WTC11 (cell line): ENCODE measurements at regions not wholly inside any gene's neighbourhood (a gene's known extent, or its start where the extent isn't known, plus 50 kb on each side); places are given as distances from the start of the nearest gene placed in this dataset.

ENCODE experiments used
- ATAC-seq: fragments of 200-7000 bp; cut with Tn5 transposase; 2 replicates; pipeline ENCODE4 v1.10.0; 2021; ENCODE audit warnings: mild to moderate bottlenecking, moderate library complexity
- CTCF ChIA-PET: fragments of 300-600 bp; sonication (Branson Sonifier 250); formaldehyde crosslinking; loops from one replicate; lab custom pipeline; 2021; ENCODE audit warnings: antibody characterized with exemption; lab: Charles Lee
- POLR2A ChIA-PET: fragments of 350-600 bp; sonication (Branson Sonifier 250); formaldehyde crosslinking; loops from one replicate; lab custom pipeline; 2021; ENCODE audit warnings: antibody characterized with exemption; lab: Charles Lee
- DNase-seq: peaks from one replicate; pipeline ENCODE4 v3.0.0; 2021; ENCODE audit warnings: low spot score
- H3K27ac Mint-ChIP-seq: 2 replicates; pipeline ENCODE4 v1.8.0; 2021; ENCODE audit warnings: mixed read lengths
- H3K27me3 Mint-ChIP-seq: 2 replicates; pipeline ENCODE4 v1.8.0; 2021; ENCODE audit warnings: low read depth, mild to moderate bottlenecking, moderate library complexity, mixed read lengths
- H3K36me3 Mint-ChIP-seq: 2 replicates; pipeline ENCODE4 v1.8.0; 2021; ENCODE audit warnings: mixed read lengths
- H3K4me1 Mint-ChIP-seq: 2 replicates; pipeline ENCODE4 v1.8.0; 2022; ENCODE audit warnings: mixed read lengths
- H3K4me3 Mint-ChIP-seq: 2 replicates; pipeline ENCODE4 v1.8.0; 2021; ENCODE audit warnings: mild to moderate bottlenecking, moderate library complexity, mixed read lengths
- H3K9me3 Mint-ChIP-seq: 2 replicates; pipeline ENCODE4 v1.8.0; 2021; ENCODE audit warnings: mixed read lengths
- AFF4 ChIP-seq: sonication (generic); formaldehyde crosslinking; IDR thresholded peaks from 2 replicates; pipeline ENCODE4 v1.8.1; 2023; ENCODE audit warnings: mild to moderate bottlenecking, missing genetic modification reagents, borderline replicate concordance
- ATF6 ChIP-seq: sonication (generic); formaldehyde crosslinking; IDR thresholded peaks from 2 replicates; pipeline ENCODE4 v1.8.1; 2023; ENCODE audit warnings: mild to moderate bottlenecking, missing genetic modification reagents
- CREB1 ChIP-seq: sonication (generic); formaldehyde crosslinking; IDR thresholded peaks from 2 replicates; pipeline ENCODE4 v1.8.0; 2023; ENCODE audit warnings: mild to moderate bottlenecking, missing genetic modification reagents
- HMGXB4 ChIP-seq: sonication (generic); formaldehyde crosslinking; IDR thresholded peaks from 2 replicates; pipeline ENCODE4 v1.8.1; 2023; ENCODE audit warnings: mild to moderate bottlenecking, moderate library complexity, missing genetic modification reagents
- NFATC4 ChIP-seq: fragments of 250-450 bp; sonication (Bioruptor Pico); IDR thresholded peaks from 2 replicates; pipeline ENCODE4 v1.9.0; 2021; ENCODE audit warnings: mild to moderate bottlenecking
- NR3C1 ChIP-seq: sonication (generic); formaldehyde crosslinking; conservative IDR thresholded peaks from 2 replicates; pipeline ENCODE4 v1.8.1; 2023; ENCODE audit warnings: low read depth, mild to moderate bottlenecking, missing genetic modification reagents
- OVOL2 ChIP-seq: fragments of 250-450 bp; sonication (Bioruptor Pico); IDR thresholded peaks from 2 replicates; pipeline ENCODE4 v1.9.0; 2021; ENCODE audit warnings: mild to moderate bottlenecking, borderline replicate concordance
- PRRX2 ChIP-seq: fragments of 250-450 bp; sonication (Bioruptor Pico); IDR thresholded peaks from 2 replicates; pipeline ENCODE4 v1.8.0; 2021; ENCODE audit warnings: mild to moderate bottlenecking
- SMAD3 ChIP-seq: sonication (generic); formaldehyde crosslinking; IDR thresholded peaks from 2 replicates; pipeline ENCODE4 v1.8.0; 2022; ENCODE audit warnings: missing genetic modification reagents, mild to moderate bottlenecking, borderline replicate concordance
- TEAD1 ChIP-seq: sonication (generic); formaldehyde crosslinking; IDR thresholded peaks from 2 replicates; pipeline ENCODE4 v1.8.0; 2022; ENCODE audit warnings: mild to moderate bottlenecking, missing genetic modification reagents
- TEAD4 ChIP-seq: sonication (generic); formaldehyde crosslinking; IDR thresholded peaks from 2 replicates; pipeline ENCODE4 v1.8.0; 2022; ENCODE audit warnings: mild to moderate bottlenecking, missing genetic modification reagents
- USF2 ChIP-seq: sonication (generic); formaldehyde crosslinking; IDR thresholded peaks from 2 replicates; pipeline ENCODE4 v1.8.1; 2023; ENCODE audit warnings: mild to moderate bottlenecking, missing genetic modification reagents, moderate library complexity
- ZBTB21 ChIP-seq: sonication (generic); formaldehyde crosslinking; IDR thresholded peaks from 2 replicates; pipeline ENCODE4 v1.8.1; 2023; ENCODE audit warnings: mild to moderate bottlenecking, missing genetic modification reagents, borderline replicate concordance
- ZNF396 ChIP-seq: fragments of 250-450 bp; sonication (Bioruptor Pico); IDR thresholded peaks from 2 replicates; pipeline ENCODE4 v1.8.0; 2021; ENCODE audit warnings: mild to moderate bottlenecking, moderate library complexity, borderline replicate concordance
- TF ChIP-seq, protein P1 (sequence below): sonication (generic); formaldehyde crosslinking; IDR thresholded peaks from 2 replicates; pipeline ENCODE4 v1.8.0; 2023; ENCODE audit warnings: missing genetic modification reagents
- TF ChIP-seq, protein P2 (sequence below): sonication (generic); formaldehyde crosslinking; IDR thresholded peaks from 2 replicates; pipeline ENCODE4 v1.8.0; 2022; ENCODE audit warnings: missing genetic modification reagents

DNA sequence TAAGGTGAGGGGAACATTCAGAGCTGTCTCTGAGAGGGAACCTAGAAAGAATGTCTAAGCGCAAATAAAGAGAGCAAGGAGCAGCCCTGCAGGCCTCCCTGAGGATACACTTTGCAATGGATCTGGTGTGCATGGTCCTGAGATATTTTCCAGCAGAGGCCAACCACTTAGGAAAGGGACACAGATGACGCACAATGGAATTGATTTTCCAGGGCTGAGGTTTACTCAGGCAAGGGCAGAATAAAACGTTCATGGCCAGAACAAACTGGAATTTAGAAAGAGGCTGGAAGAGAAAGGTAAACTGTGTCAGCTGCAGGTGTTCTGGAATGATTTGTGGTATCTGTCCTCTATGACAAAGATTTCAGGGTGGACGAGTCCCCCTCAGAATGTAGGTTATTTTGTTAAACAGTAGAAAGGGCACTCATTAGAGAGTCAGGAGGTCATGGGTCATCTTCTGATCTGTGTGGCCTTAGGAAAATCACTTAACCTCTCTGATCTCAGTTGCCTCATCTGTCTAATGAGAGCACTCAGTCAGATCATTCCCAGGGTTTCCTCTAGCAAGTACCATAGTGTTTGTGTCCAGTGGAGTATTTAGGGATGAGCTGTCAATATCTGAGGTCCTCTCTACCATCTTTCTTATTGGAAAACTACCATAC is 61.8 kb upstream of the PGBD5 start:
- POLR2A ChIA-PET: no interaction called here
- no peaks in the 10 kb centered on the region for H3K9me3 Mint-ChIP-seq
- CTCF ChIA-PET: no interaction called here

GRCh38 chr1:230476622-230477003 is 50.5 kb upstream of the PGBD5 start:
- ChIA-PET CTCF (interaction anchor here (0.6 to 1.4 kb wide), 5 partner anchors 42 to 165 kb away, joined by 3 to 5 read pairs (median 4); partner anchors contain the start of gene COG2), POLR2A (no interaction called here)
- H3K36me3 Mint-ChIP-seq: no peaks in the 10 kb centered on the region
- peaks cover 9% of the 10 kb centered on the region for H3K4me1 Mint-ChIP-seq
- H3K27me3 Mint-ChIP-seq: peaks cover 4% of the 10 kb centered on the region; the same call in 1 of the 2 replicates
- no peak overlapping the region for H3K27ac Mint-ChIP-seq
- H3K4me3 Mint-ChIP-seq: no peak overlapping the region
- ATAC-seq (peak; percentile 28; the same call in 1 of the 2 replicates), DNase-seq (no peak)
- H3K9me3 Mint-ChIP-seq: peaks cover 7% of the 10 kb centered on the region
- TF ChIP-seq PRRX2 (CRISPR knock-in tag) (no peak), NFATC4 (CRISPR knock-in tag) (no peak), CREB1 (CRISPR knock-in tag) (no peak), USF2 (CRISPR knock-in tag) (no peak), SMAD3 (CRISPR knock-in tag) (no peak), OVOL2 (no peak)
- TF ChIP-seq, protein P1, sequence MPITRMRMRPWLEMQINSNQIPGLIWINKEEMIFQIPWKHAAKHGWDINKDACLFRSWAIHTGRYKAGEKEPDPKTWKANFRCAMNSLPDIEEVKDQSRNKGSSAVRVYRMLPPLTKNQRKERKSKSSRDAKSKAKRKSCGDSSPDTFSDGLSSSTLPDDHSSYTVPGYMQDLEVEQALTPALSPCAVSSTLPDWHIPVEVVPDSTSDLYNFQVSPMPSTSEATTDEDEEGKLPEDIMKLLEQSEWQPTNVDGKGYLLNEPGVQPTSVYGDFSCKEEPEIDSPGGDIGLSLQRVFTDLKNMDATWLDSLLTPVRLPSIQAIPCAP: no peak
- TF ChIP-seq, protein P2, sequence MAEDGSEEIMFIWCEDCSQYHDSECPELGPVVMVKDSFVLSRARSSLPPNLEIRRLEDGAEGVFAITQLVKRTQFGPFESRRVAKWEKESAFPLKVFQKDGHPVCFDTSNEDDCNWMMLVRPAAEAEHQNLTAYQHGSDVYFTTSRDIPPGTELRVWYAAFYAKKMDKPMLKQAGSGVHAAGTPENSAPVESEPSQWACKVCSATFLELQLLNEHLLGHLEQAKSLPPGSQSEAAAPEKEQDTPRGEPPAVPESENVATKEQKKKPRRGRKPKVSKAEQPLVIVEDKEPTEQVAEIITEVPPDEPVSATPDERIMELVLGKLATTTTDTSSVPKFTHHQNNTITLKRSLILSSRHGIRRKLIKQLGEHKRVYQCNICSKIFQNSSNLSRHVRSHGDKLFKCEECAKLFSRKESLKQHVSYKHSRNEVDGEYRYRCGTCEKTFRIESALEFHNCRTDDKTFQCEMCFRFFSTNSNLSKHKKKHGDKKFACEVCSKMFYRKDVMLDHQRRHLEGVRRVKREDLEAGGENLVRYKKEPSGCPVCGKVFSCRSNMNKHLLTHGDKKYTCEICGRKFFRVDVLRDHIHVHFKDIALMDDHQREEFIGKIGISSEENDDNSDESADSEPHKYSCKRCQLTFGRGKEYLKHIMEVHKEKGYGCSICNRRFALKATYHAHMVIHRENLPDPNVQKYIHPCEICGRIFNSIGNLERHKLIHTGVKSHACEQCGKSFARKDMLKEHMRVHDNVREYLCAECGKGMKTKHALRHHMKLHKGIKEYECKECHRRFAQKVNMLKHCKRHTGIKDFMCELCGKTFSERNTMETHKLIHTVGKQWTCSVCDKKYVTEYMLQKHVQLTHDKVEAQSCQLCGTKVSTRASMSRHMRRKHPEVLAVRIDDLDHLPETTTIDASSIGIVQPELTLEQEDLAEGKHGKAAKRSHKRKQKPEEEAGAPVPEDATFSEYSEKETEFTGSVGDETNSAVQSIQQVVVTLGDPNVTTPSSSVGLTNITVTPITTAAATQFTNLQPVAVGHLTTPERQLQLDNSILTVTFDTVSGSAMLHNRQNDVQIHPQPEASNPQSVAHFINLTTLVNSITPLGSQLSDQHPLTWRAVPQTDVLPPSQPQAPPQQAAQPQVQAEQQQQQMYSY (CRISPR knock-in tag): no peak

More for the DNA sequence above, 61.8 kb upstream of the PGBD5 start:
- DNase-seq: no peak
- H3K4me3 Mint-ChIP-seq: no peak overlapping the region
- TF ChIP-seq TEAD1 (CRISPR knock-in tag) (no peak), NR3C1 (CRISPR knock-in tag) (no peak), ATF6 (CRISPR knock-in tag) (no peak), ZNF396 (no peak), HMGXB4 (CRISPR knock-in tag) (no peak), TEAD4 (CRISPR knock-in tag) (no peak), AFF4 (no peak), ZBTB21 (CRISPR knock-in tag) (no peak)
- no peaks in the 10 kb centered on the region for H3K4me1 Mint-ChIP-seq
- H3K27ac Mint-ChIP-seq: no peak overlapping the region
- H3K27me3 Mint-ChIP-seq: no peaks in the 10 kb centered on the region; the same call in 1 of the 2 replicates
- no peak for ATAC-seq
- no peaks in the 10 kb centered on the region for H3K36me3 Mint-ChIP-seq
